HG02852 (cell line): ENCODE measurements at regions not wholly inside any gene's neighbourhood (a gene's known extent, or its start where the extent isn't known, plus 50 kb on each side); places are given as distances from the start of the nearest gene placed in this dataset.

Experiments
- ATAC-seq: cut with Tn5 transposase; IDR thresholded peaks from one replicate; pipeline ENCODE4 v1.9.1; 2021; ENCODE audit warnings: mild to moderate bottlenecking, moderate library complexity; ENCODE audit not compliant: unreplicated experiment

DNA sequence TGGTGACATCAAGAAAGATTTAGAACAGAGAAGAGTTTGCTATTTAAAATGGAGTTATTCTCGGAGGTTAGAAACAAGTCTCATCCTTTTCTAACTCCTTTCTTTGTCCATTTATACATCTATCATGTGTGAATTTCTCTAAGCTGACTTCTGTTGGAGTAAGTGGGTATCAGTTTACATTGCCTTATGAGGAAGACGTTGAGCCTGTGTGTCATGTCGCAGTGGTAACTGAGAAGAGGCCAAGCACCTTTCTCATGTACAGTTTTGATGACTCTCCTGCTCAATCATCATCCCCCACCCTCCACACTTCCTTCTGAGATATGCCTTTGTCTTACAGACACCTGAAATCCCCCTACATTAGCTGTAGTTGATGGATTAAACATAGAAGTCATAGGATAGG lies 624.8 kb downstream of the LIG4 start:
- no peak for ATAC-seq

DNA sequence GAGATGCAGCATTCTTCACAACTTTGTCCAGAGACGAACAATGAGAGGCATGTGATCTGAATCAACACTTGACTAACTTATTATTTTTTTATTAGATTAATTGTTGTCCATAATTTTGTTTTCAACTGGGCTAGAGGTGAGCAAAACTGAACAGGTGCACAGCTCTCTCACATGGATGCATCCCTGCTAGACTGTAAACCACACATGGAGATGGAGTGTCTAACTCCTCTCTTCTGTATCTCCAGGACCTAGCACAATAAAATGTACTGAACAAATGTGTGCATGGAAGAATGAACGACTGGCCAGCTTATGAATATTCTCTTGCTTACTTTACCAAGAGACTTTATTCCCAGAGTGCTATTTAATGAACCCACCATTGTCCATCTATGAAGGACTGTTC lies 627.7 kb downstream of the LIG4 start:
- no peak for ATAC-seq

DNA sequence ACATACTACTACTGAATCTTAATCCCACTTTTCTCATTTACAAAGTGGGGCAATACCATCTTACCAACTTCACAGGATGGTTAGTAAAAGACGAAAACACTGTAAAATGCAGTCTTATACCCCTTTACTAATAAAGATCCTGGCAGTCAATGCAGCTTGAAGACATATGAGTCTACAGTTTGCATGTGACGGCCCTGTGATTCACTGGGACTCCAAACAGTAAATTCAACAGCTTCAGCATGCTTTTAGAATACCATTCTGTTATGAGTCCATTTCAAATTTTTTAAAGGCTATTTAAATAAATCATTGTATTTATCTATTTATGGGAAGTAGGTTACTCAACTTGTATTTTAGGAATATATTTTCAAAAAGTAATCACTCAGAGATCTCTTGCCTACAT lies 629.1 kb downstream of the LIG4 start:
- ATAC-seq: no peak

DNA sequence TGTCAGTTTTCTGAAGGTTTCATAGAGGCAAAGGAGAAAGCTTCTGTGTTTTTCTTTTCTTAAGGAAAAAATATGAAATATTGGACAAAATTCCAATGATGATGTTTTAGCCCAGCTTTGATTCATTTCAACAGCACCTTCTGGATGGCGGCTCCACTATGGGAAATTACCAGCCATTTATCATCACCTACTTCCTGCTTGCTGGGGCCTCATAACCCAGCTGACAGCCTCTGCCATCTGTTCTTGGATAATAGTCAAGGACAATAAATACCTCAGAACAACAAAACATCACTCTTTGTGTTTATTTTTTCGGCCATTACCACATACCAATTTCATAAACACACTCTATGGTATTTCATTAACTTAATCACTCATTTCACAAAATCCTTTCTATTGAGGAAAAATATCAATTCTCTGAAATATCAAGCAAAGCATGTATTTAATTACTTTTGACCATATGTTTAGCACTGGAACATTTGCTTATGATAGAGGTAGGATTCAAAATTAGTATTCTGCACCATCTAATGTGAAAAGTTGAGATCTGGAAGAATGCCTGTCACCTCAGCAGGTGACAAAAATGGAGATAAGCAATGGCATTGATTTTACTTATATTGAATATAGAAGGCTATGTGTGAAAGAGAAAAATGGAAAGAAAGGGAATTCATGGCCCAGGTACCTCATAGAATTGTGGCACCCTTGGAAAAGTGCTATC lies 629.7 kb downstream of the LIG4 start:
- ATAC-seq: no peak

DNA sequence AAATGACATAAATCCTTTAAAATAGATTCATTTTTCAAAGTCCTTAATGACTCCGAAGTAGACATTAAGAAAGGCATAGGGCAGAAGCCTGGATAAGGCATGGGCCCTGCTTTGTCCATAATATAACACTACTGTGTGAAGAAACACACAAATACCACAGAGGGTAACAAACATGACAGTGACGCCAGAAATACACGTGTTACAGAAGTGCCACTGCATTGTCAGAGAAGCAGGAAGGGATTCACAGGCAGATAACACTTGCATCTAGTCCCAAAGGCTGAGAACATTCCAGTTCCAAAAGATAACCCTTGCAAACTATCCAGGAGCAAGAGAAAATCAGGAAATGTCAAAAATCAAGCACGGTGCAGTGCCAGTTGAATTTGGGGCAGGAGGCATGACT lies 633.2 kb downstream of the LIG4 start:
- ATAC-seq: no peak

DNA sequence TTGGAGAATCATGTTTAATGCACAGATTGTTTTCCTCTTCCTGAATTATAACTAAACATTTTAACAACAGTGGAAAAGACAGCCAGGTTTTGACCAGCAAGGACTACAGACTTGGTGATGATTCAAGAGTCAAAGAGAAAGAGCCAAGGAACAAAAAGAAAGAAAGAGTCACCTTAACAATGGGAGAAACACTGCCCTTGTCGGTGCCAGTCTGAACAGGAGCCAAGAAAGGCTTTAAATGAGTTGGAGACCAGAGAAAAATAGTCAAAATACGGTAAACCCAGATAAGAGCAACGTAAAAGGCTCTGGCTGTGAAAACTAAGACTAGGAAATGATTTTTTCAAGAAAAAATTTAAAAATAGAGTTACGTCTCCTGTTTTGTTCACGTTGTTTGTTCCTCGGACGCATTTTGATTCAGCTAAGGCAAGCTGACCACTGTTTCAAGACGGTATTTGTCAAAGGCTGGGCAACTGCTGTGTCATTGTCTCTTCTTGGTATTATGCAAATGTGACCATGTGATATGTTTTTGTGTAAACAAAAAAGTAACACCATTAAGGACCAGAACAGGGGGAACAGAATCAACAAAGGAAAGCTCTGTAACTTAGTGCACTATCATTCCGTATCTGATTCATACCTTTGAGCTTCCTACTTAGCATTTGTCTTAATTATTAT lies 634.5 kb downstream of the LIG4 start:
- ATAC-seq: no peak

DNA sequence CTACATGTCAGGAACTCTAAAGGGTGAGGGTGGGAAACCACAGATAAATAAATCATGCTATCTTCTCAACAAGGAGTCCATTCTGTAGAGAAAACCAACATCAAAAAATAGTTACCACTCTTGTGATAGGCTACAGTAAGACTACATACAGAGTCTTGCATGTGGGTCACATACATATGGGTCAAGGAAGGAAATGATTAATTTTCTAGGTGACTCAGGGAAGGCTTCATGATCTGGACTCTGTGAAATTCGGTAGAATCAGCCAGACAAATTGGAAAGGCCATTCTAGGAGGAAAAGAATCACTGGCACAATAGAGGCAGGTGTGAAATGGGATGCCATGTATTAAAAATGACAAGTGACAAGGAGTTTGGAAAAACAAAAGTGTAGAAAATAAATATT lies 638.9 kb downstream of the LIG4 start:
- no peak for ATAC-seq

DNA sequence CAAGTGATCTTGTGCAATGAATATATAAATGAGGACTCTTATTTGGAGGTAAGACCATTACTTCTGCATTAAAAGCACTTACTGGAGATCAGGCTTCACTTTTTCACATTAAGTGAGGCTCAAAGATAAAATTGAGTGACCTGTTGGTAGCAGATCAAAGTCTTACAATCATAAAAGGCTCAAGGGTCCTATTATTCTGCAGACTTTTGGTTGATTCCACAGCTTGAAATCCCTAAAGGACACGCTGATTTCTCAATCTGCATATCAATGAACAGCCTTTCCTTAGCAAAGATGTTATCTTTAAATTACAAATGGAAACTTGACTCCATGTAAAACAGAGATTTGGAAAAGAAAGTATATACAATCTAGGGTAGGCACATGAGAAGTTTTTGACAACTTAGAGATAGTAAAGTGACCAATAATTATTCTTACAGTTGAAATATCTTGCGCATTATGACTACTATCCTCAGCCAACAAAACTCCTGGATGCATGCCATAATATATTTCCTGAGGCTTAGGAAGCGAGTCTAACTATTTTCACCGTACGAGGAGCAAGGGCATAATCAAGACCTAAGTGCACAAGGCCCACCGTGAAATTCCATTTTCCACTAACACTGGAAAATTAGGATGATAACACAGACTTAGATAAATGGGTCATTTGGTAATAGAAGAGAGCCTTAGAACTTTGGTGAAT lies 640.7 kb downstream of the LIG4 start:
- no peak for ATAC-seq

DNA sequence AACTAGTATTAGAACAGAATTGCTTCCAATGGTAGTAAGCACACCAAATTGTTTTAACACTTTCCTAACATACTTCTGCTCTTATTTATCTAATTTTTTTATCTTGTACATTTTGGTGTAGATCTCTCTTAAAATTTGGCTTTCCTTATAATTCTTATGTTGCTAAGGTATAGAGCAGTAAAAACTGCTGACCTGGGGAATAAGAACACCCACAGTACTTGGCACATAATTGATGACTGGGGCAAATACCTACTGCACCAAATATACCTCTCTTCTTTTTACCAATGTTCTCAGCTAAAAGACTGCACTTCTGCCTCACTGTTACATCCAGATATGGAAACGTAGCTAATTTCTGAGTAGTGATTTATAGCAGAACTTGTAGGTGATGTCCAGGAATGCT lies 642.2 kb downstream of the LIG4 start:
- ATAC-seq: no peak

DNA sequence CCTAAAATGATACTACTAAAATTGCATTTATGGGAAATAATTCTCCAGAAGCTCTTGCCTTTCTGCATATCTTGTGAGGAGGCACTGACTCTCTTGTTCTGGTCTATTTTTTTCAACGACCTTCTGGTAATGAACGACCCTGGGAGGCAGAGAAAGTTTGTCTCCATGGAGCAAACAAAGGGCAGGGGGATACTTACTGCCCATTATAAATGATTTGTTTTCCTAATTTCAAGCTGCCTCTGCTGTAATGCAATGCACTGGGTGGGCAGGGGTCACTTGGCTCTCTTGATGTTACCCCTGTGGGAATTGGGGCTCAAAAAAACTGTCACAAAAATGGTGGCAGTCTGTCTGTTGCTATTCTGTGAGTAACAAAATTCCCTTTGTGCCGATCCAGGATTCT lies 643.2 kb downstream of the LIG4 start:
- no peak for ATAC-seq

DNA sequence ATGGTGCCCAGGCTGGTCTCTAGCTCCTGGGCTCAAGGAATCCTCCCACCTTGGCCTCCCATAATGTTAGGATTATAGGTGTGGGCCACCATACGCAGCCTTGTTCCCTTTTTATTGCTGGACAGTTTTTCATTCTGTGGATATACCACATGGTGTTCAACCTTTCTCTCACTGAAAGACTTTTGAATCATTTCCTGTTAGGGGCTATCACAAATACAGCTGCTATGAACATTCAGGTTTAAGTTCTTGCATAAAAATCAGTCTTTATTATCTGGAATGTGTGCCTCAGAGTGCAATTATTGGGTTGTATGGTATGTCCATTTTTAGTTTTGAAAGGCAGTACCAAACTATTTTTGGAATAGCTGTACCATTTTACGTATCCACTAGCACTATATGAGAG lies 647.2 kb downstream of the LIG4 start:
- ATAC-seq: no peak

DNA sequence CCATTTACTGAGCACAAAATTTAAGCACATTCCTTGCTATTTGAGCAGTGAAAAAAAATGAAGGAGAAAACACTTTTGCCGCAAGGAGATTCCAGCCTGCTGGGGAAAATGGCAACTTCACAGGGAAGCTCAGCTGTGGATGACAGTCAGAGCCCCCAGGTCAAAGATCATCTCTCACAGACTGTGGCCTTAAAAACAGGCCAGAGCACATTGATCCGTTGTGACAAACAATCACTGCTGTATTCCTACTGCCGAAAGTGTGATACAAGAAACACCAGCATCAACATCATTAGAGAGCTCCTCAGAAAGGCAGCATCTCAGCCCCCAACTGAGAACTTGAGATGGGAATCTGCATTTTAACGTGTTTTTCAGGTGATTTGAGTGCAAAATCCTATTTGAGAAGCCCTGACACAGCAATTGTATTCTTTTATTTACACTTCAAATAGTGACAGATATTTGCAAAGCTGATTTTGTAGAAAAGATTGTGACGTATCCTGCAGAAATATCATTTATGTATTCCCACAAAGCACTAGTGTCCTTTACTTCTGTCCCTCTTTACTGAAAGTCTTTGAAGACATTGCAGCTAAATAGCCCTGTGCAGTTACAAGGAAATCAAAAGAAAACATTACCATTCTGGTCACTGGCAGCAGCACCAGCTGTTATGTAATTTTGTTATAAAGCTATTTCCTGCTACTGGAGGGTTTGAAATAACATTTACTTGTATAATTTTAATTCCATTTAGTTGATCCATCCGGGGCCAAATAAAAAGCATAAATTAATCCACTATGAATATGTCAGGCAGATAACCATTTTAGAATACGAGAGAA lies 652.0 kb downstream of the LIG4 start:
- ATAC-seq: no peak

DNA sequence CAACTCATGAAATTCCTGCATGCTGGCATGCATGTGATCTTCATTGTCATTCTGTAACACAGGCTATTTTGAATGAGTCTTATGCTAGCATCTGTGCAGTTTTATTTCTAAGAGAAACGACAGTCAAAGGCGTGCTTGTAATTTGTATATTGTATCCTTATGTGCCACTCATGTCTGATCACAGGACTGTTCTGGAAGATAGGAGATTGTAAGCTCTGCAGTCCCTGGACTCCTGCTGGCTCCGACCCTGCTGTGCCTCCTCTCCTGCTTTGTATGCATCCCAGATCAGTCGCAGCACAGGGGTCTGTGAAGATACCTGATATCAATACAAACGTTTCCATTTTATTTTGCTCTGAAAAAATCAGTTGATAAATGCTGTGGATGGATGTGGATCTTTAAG lies 653.1 kb downstream of the LIG4 start:
- ATAC-seq: no peak

DNA sequence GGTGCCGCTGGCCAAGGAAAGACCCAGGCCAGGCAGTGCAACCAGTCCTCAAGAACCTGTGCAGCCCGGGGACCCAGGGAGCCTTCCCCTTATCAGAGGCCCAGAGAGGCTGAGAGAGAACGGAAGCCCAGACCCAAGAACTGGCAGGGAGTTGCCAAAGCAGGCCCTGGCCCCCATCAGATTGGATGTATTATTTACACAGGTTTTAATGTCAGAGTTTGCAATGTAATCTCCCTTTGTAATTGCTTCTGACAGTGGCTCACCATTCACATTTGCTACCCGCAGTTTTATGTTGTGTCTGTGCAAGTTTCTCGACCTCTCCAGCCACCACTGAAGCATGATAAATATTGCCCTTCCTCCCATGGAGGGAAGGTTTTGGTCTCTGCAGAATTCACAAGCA lies 660.9 kb downstream of the LIG4 start:
- ATAC-seq: no peak

DNA sequence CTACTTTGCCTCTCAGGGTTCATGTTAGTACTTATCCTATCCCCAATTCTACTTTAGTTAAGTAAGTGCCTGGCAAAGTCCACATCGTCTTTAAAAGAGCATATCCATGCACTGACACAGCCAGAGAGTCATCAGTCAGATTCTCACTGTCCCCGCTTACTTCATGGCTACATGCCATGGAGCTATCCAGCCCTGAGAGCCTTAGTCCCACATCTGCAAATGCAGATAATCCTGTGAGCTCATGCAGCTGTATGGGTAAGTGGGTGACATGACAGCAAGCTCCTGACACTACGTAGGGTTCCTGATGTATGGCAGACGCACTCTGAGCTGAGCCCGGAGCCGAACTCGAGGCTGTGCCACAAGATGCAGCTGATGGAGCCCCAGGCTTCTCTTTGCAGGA lies 661.5 kb downstream of the LIG4 start:
- ATAC-seq: no peak

DNA sequence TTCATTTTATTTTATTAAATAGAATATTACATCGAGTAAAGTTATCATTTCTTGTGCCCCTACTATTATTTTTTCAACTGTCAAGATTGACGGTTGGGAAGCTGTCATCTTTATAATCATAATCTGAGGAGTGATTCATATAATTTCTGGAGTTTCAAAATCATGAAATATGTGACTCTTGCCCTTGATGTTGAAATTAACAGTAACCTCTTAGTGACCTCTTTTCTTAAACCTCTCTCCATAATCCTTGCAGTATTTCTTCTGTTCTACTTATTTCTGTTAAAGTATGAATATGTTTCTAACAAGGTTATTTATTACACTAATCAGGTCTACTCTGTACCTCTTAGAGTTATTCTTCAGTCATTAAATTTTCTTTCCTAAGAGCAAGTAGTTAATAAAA lies 663.8 kb downstream of the LIG4 start:
- ATAC-seq: no peak

DNA sequence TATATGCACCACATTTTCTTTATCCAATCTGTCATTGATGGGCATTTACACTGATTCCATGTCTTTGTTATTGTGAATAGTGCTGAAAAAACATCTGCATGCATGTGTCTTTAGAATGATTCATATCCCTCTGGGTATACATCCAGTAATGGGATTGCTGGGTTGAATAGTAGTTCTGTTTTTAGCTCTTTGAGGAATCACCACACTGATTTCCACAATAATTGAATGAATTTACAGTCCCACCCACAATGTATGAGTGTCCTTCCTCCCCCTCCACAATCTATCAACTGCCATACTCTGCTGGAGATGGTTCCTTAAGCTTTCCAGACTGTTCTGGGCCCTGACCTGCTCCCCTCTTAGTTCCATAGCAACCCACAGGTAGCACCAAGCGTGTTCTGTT lies 667.0 kb downstream of the LIG4 start:
- no peak for ATAC-seq

DNA sequence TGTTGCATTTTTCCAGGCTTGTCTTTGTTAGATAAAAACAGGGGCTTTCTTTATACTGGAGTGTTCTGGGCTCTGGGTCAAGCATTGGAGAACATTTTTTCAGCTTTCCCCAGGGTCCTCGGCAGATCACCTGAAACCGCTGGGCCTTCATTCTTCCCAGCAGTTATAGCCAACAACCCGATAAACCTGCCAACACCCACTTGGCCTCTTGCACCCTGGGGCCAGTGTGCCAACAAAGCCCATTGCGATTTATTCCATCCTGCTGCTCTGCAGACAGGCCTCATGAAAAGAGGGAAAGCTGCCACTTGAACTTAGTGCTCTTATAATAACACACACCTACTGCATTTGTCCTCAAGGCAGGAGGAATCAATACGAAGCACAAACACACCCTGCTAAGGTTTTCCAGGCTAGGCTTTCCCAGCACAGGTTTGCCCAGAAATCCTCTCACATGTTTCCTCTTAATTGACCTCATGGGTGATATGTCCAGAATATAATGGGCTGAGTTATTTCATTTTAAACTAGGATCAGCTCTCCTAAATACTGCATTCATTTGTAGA lies 669.3 kb downstream of the LIG4 start:
- ATAC-seq: no peak

DNA sequence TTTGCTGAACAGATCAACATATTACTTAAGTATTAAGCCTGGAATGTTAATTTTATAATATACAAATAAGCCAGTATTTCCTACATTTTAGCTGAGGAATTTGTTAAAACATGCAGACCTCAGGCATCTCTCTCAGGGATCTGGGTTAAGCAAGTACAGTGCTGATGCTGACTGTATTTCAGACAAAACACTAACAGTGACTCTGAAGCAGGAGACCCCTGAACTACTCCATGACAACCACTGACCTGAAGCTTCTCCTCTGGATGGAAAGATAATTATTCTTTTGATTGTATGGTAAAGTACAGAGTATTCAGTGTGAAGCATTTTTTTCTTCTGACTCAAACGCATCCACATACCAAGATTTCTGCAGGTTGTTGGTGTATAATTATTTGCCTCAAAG lies 680.8 kb downstream of the LIG4 start:
- ATAC-seq: no peak

DNA sequence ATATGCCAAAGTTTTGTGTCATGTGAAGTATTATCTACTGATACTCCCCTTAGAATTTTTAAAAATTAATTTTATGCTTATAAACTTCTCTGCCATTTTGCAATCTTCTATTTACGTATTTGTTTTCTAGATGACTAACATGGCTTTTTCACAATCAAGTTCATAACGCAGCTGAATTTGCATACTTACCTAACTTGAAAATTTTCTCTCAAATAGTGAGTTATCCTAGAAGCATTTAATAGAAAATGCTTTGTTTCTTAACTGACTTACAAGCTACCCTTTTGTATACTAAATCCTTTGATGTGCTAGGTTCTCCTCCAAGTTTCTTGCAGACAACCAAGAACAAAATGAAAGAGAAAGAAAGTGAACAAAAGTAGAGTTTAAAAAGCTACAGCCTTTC lies 683.5 kb downstream of the LIG4 start:
- no peak for ATAC-seq

DNA sequence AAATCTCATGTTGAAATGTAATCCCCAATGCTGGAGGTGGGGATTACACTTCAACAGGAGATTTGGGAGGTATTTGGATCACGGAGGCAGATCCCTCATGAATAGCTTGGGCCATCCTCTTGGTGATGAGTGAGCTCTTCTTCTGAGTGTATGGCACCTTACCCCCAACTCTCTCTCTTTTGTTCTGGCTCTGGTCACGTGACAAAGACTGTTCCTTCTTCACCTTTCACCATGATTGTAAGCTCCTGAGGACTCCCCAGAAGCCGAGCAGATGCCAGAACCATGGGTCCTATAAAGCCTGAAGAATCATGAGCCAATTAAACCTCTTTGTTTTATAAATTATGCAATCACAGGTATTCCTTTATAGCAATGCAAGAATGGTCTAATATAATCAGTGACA lies 684.2 kb downstream of the LIG4 start:
- no peak for ATAC-seq
